HEK293T (cell line): ENCODE measurements at regions not wholly inside any gene's neighbourhood (a gene's known extent, or its start where the extent isn't known, plus 50 kb on each side); places are given as distances from the start of the nearest gene placed in this dataset.

Experiments
- CTCF ChIA-PET: fragments of 350-600 bp; formaldehyde crosslinking; extraction: SDS; loops from one replicate; lab custom pipeline; 2021; ENCODE audit warnings: antibody characterized with exemption, inconsistent platforms; lab: Yijun Ruan, JAX
- POLR2A ChIA-PET: fragments of 350-600 bp; formaldehyde crosslinking; extraction: SDS; loops from one replicate; lab custom pipeline; 2020; ENCODE audit warnings: antibody characterized with exemption, inconsistent platforms; lab: Yijun Ruan, JAX
- DNase-seq: peaks from one replicate; pipeline ENCODE4 v3.0.0; 2012; ENCODE audit warnings: mixed read lengths; ENCODE audit errors: extremely low spot score
- ARNT ChIP-seq: fragments of 450-650 bp; IDR thresholded peaks from 2 replicates; pipeline ENCODE4 v1.6.1; 2017; ENCODE audit warnings: mild to moderate bottlenecking
- BHLHE40 ChIP-seq: fragments of 450-650 bp; IDR thresholded peaks from 2 replicates; pipeline ENCODE4 v1.6.1; 2016; ENCODE audit warnings: mild to moderate bottlenecking, moderate library complexity, borderline replicate concordance
- CTBP1 ChIP-seq: fragments of 450-650 bp; IDR thresholded peaks from 2 replicates; pipeline ENCODE4 v1.6.1; 2016; ENCODE audit warnings: borderline replicate concordance
- ELF4 ChIP-seq: fragments of 450-650 bp; IDR thresholded peaks from 2 replicates; pipeline ENCODE4 v1.6.1; 2017; ENCODE audit warnings: antibody characterized with exemption
- FOXA1 ChIP-seq: fragments of 450-650 bp; IDR thresholded peaks from 2 replicates; pipeline ENCODE4 v1.6.1; 2016; ENCODE audit warnings: mild to moderate bottlenecking
- FOXM1 ChIP-seq: fragments of 450-650 bp; IDR thresholded peaks from 2 replicates; pipeline ENCODE4 v1.6.1; 2017; ENCODE audit warnings: mild to moderate bottlenecking, borderline replicate concordance
- HDGF ChIP-seq: fragments of 450-650 bp; IDR thresholded peaks from 2 replicates; pipeline ENCODE4 v1.6.1; 2017; ENCODE audit warnings: antibody characterized with exemption, borderline replicate concordance
- L3MBTL2 ChIP-seq: fragments of 450-650 bp; conservative IDR thresholded peaks from 2 replicates; pipeline ENCODE4 v1.6.1; 2016; ENCODE audit warnings: mild to moderate bottlenecking
- LEF1 ChIP-seq: fragments of 450-650 bp; IDR thresholded peaks from 2 replicates; pipeline ENCODE4 v1.6.1; 2017; ENCODE audit warnings: mild to moderate bottlenecking, borderline replicate concordance
- NFRKB ChIP-seq: fragments of 450-650 bp; IDR thresholded peaks from 2 replicates; pipeline ENCODE4 v1.6.1; 2016; ENCODE audit warnings: mild to moderate bottlenecking, moderate library complexity
- PKNOX1 ChIP-seq: fragments of 450-650 bp; IDR thresholded peaks from 2 replicates; pipeline ENCODE4 v1.6.1; 2016
- SP1 ChIP-seq: fragments of 450-650 bp; IDR thresholded peaks from 2 replicates; pipeline ENCODE4 v1.6.1; 2017
- SUZ12 ChIP-seq: fragments of 450-650 bp; IDR thresholded peaks from 2 replicates; pipeline ENCODE4 v1.6.1; 2016; ENCODE audit warnings: mild to moderate bottlenecking
- TARDBP ChIP-seq: fragments of 450-650 bp; IDR thresholded peaks from 2 replicates; pipeline ENCODE4 v1.6.1; 2016
- ZNF384 ChIP-seq: fragments of 450-650 bp; IDR thresholded peaks from 2 replicates; pipeline ENCODE4 v1.6.1; 2016

- no peak for TF ChIP-seq CTBP1
- TF ChIP-seq NFRKB: no peak
- no peak for TF ChIP-seq SUZ12
- TF ChIP-seq ZNF384: no peak
- no peak for TF ChIP-seq FOXM1
- ChIA-PET CTCF (no interaction called here), POLR2A (no interaction called here)
- DNase-seq: no peak
Observed at GRCh38 chr16:48969611-48970010, 312.0 kb downstream of the CBLN1 start.

GRCh38 chr16:48965386-48965785 lies 316.3 kb downstream of the CBLN1 start:
- no peak for DNase-seq
- no peak for TF ChIP-seq HDGF
- TF ChIP-seq SUZ12: no peak
- TF ChIP-seq ARNT: no peak
- no peak for TF ChIP-seq ZNF384
- TF ChIP-seq NFRKB: no peak
- TF ChIP-seq FOXA1: no peak
- TF ChIP-seq ELF4: no peak
- TF ChIP-seq L3MBTL2: no peak
- TF ChIP-seq FOXM1: no peak
- no peak for TF ChIP-seq BHLHE40
- ChIA-PET CTCF (no interaction called here), POLR2A (no interaction called here)

GRCh38 chr16:48963901-48964615 lies 317.6 kb downstream of the CBLN1 start:
- ChIA-PET POLR2A (no interaction called here), CTCF (no interaction called here)
- TF ChIP-seq SP1 (no peak), HDGF (no peak), CTBP1 (no peak), L3MBTL2 (no peak), ARNT (no peak), ZNF384 (no peak), SUZ12 (no peak), FOXA1 (no peak), FOXM1 (no peak), LEF1 (no peak), TARDBP (no peak)
- DNase-seq: no peak

- TF ChIP-seq HDGF: no peak
- no peak for TF ChIP-seq BHLHE40
- no peak for DNase-seq
Observed at GRCh38 chr16:48963306-48963705, 318.3 kb downstream of the CBLN1 start.

GRCh38 chr16:48961546-48961945 lies 320.1 kb downstream of the CBLN1 start:
- ChIA-PET POLR2A (no interaction called here), CTCF (no interaction called here)
- DNase-seq: no peak
- TF ChIP-seq HDGF: no peak
- no peak for TF ChIP-seq ZNF384
- no peak for TF ChIP-seq L3MBTL2
- TF ChIP-seq CTBP1: no peak
- no peak for TF ChIP-seq SP1
- no peak for TF ChIP-seq PKNOX1
- no peak for TF ChIP-seq ARNT
- TF ChIP-seq LEF1: no peak
- TF ChIP-seq TARDBP: no peak
- TF ChIP-seq FOXM1: no peak
- no peak for TF ChIP-seq FOXA1

More at GRCh38 chr16:48963306-48963705, 318.3 kb downstream of the CBLN1 start:
- CTCF ChIA-PET: no interaction called here
- POLR2A ChIA-PET: no interaction called here

GRCh38 chr16:48960830-48961229 lies 320.8 kb downstream of the CBLN1 start:
- no peak for DNase-seq
- TF ChIP-seq BHLHE40: no peak
- TF ChIP-seq ARNT: no peak
- no peak for TF ChIP-seq SP1
- POLR2A ChIA-PET: no interaction called here
- CTCF ChIA-PET: no interaction called here

GRCh38 chr16:48959747-48960146 lies 321.9 kb downstream of the CBLN1 start:
- no peak for TF ChIP-seq FOXM1
- no peak for TF ChIP-seq BHLHE40
- no peak for TF ChIP-seq HDGF
- no peak for TF ChIP-seq SP1
- POLR2A ChIA-PET: no interaction called here
- DNase-seq: no peak
- CTCF ChIA-PET: no interaction called here

GRCh38 chr16:48959204-48959603 lies 322.4 kb downstream of the CBLN1 start:
- POLR2A ChIA-PET: no interaction called here
- CTCF ChIA-PET: no interaction called here
- DNase-seq: no peak
- no peak for TF ChIP-seq TARDBP
- no peak for TF ChIP-seq CTBP1
- TF ChIP-seq LEF1: no peak
- no peak for TF ChIP-seq SUZ12
- no peak for TF ChIP-seq HDGF
